ENCODE measurements at regions not wholly inside any gene's neighbourhood (a gene's known extent, or its start where the extent isn't known, plus 50 kb on each side); places are given as distances from the start of the nearest gene placed in this dataset.

DNA sequence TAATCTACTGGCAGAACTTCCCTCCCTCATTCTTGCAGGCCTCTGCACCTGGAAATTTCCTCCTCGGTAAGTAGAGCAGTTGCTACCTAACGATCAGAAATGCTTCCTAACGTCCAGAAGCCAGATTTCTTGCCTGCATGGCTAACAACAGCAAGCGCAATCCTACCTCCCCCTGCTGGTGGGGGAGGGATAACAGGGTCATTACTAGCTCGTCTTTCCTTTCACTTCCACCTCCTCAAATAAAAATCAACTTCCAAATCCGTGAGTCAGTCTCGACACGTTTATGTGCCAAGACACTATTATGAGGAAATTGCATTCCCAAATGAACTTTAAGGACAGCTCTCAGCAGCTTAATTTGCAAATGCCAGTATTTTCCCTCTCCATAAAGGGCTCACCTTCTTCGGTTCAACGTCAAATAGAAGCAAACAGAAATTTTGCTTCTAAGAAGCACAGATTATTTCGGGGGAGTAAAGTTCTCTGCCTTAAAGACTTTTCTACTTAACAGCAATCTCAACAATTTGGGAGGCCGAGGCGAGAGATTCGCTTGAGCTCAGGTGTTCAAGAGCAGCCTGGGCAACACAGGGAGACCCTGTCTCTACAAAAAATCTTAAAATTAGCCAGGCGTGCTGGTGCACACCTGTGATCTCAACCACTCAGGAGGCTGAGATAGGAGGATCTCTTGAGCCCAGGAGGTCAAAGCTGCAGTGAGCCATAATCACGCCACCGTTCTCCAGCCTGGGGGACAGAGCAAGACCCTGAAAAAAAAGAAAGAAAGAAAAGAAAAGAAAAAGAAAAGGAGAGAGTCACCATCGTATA lies 188.6 kb upstream of the PSMD7 start:
- in situ Hi-C loops (cut with HindIII; ENCODE audit: low sequenced_read_pairs): no loop called here
- TF ChIP-seq CTCF (IDR thresholded peaks at IDR 0.05; ENCODE audit: low read depth, low read length): peak; percentile 14
- H3K4me3 ChIP-seq (ENCODE audit: low read depth, low read length): no peak overlapping the region
- DNase-seq (ENCODE audit: low read depth, low spot score): no peak

GRCh38 chr16:74104022-74104421 lies 192.6 kb upstream of the PSMD7 start:
- DNase-seq (ENCODE audit: low read depth, low spot score): no peak
- in situ Hi-C loops (cut with HindIII; ENCODE audit: low sequenced_read_pairs): no loop called here
- no peak for TF ChIP-seq CTCF (IDR thresholded peaks at IDR 0.05; ENCODE audit: low read depth, low read length)
- no peak overlapping the region for H3K4me3 ChIP-seq (ENCODE audit: low read depth, low read length)

DNA sequence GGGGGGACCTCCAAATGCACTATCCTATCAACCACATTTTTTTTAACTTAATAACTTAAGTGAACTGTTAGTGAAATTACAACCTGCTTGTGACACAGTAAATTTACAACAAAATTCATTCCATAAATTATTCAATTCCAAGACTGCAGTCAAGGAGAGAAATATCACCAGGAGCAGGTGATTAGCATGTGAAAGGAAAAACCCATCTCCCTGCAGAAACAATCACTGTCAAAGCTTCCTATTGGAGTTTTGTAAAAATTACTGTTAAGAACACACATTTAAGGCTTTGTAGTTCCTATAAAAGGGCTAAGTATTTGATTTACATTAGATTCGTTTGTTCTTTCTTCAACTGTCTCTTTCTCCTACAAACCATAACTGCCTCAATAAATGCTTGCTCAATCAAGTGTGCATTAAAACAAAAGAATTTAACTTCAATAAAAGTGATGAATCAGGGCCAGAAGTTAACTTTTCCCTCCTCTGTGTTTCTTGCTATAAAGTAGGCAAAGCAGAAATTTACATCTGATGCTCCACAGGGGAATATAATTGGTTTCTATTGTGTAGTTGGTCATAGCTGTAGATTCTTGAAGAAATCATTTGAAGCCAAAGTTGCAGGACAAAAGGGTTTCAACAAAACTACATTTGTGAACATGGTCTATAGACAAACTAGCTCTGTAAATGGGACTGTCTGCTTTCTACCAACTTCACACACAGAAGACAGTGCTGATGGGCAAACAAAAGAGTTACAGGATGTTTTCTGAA lies 195.1 kb upstream of the PSMD7 start:
- DNase-seq (ENCODE audit: low read depth, low spot score): no peak
- in situ Hi-C loops (cut with HindIII; ENCODE audit: low sequenced_read_pairs): no loop called here
- no peak for TF ChIP-seq CTCF (IDR thresholded peaks at IDR 0.05; ENCODE audit: low read depth, low read length)
- no peak overlapping the region for H3K4me3 ChIP-seq (ENCODE audit: low read depth, low read length)

DNA sequence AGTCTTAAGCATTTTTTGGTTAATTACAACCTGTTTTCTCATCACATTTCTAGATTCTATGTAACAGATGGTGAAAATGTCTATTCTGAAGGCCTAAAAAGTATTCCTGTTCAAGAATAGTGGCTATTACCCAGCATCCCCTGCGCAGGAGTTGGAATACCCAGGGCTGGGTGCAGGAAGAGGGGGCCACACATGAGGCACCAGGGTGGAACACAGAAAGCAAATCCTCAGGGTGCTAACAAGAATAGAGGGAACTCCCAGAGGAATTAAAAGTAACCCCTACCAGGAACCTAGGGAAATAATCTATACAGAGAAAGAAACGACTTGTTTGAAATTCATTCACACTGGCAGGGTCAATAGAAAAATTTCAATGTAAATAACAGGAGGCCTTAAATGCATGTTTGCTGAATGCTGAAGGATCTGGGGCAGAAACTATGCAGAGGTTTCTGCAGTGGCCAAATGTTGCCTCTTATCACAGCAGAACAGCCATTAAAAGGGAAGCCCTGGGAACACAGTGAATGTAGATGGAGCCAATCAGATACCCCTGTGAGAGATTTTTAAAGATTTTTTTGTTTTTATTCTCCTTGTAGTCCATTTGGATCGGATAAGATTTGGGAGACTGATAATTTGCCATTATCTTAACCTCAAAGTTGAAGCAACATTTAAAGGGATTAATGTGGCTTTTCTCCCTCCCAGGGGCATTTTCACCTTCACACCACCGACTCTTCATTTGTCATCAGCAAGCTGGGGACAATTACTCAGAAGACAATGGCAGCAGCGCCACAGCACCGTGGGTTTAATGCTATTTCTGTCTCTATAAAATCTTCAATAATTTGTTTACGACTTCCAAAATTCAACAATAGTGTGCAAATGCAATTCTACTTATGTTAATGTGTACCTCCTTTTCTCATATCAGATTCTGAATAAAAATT lies 196.0 kb upstream of the PSMD7 start:
- TF ChIP-seq CTCF (IDR thresholded peaks at IDR 0.05; ENCODE audit: low read depth, low read length): no peak
- no peak for DNase-seq (ENCODE audit: low read depth, low spot score)
- no peak overlapping the region for H3K4me3 ChIP-seq (ENCODE audit: low read depth, low read length)
- in situ Hi-C loops (cut with HindIII; ENCODE audit: low sequenced_read_pairs): no loop called here

- no peak for TF ChIP-seq CTCF (IDR thresholded peaks at IDR 0.05; ENCODE audit: low read depth, low read length)
- in situ Hi-C loops (cut with HindIII; ENCODE audit: low sequenced_read_pairs): no loop called here
- DNase-seq (ENCODE audit: low read depth, low spot score): no peak
- no peak overlapping the region for H3K4me3 ChIP-seq (ENCODE audit: low read depth, low read length)
These were observed 197.1 kb upstream of the PSMD7 start for GRCh38 chr16:74099530-74099929.

DNA sequence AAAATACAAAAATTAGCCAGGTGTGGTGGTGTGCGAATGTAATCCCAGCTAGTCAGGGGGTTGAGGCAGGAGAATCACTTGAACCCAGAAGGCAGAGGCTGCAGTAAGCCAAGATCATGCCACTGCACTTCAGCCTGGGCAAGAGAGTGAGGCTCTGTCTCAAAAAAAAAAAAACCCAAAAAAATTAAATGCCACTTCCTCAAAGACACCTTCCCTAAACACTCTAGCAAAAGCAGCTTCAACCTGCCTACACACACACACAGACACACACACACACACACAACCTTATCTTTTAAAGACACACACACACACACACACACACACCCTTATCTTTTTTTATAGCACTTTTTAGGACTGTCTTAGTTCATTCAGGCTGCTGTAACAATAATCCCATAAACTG lies 201.7 kb upstream of the PSMD7 start:
- DNase-seq (ENCODE audit: low read depth, low spot score): no peak
- in situ Hi-C loops (cut with HindIII; ENCODE audit: low sequenced_read_pairs): no loop called here
- TF ChIP-seq CTCF (IDR thresholded peaks at IDR 0.05; ENCODE audit: low read depth, low read length): no peak
- no peak overlapping the region for H3K4me3 ChIP-seq (ENCODE audit: low read depth, low read length)
